Activated CD8-positive, alpha-beta T cell treated with anti-CD3 and anti-CD28 coated beads for 36 hours (primary cell): ENCODE measurements at regions not wholly inside any gene's neighbourhood (a gene's known extent, or its start where the extent isn't known, plus 50 kb on each side); places are given as distances from the start of the nearest gene placed in this dataset.

ENCODE experiments used
- ATAC-seq: fragments of 200-7000 bp; cut with Tn5 transposase; one replicate; pipeline ENCODE4 v1.10.0; 2021; ENCODE audit warnings: mild to moderate bottlenecking, moderate library complexity
- CTCF ChIA-PET: fragments of 350-600 bp; sonication (Branson Sonifier 250); formaldehyde crosslinking; loops from one replicate; lab custom pipeline; 2021; ENCODE audit warnings: antibody characterized with exemption; lab: Charles Lee
- POLR2A ChIA-PET: fragments of 350-600 bp; sonication (Branson Sonifier 250); formaldehyde crosslinking; loops from one replicate; lab custom pipeline; 2021; ENCODE audit warnings: antibody characterized with exemption; lab: Charles Lee
- DNase-seq: peaks from one replicate; pipeline ENCODE4 v3.0.0-alpha.2; 2020
- H3K27ac Mint-ChIP-seq: one replicate; pipeline ENCODE4 v1.8.0; 2021; ENCODE audit warnings: mild to moderate bottlenecking, mixed read lengths
- H3K27me3 Mint-ChIP-seq: one replicate; pipeline ENCODE4 v1.8.0; 2021; ENCODE audit warnings: mixed read lengths
- H3K36me3 Mint-ChIP-seq: one replicate; pipeline ENCODE4 v1.8.0; 2021; ENCODE audit warnings: low read depth, mixed read lengths
- H3K4me1 Mint-ChIP-seq: one replicate; pipeline ENCODE4 v1.8.0; 2021; ENCODE audit warnings: low read depth, mixed read lengths
- H3K4me3 Mint-ChIP-seq: one replicate; pipeline ENCODE4 v1.8.0; 2021; ENCODE audit warnings: mild to moderate bottlenecking, moderate library complexity, mixed read lengths
- H3K9me3 Mint-ChIP-seq: one replicate; pipeline ENCODE4 v1.8.0; 2021; ENCODE audit warnings: mixed read lengths
- CTCF ChIP-seq: fragments of 200-600 bp; IDR thresholded peaks from one replicate; pipeline ENCODE4 v1.8.0; 2022; ENCODE audit warnings: antibody characterized with exemption, mild to moderate bottlenecking
- intact Hi-C: fragments of 100-400 bp; cut with micrococcal nuclease; formaldehyde crosslinking; loops from one replicate; pipeline ENCODE4 v1.10.0; 2022

- DNase-seq (no peak), ATAC-seq (no peak)
- TF ChIP-seq CTCF, result no peak
- H3K36me3 Mint-ChIP-seq, result no peaks in the 10 kb centered on the region
- ChIA-PET POLR2A (no interaction called here), CTCF (interaction anchor here (0.9 kb wide), 1 partner anchor 472 kb away, joined by 3 read pairs; no protein-coding TSS in a partner anchor)
- peaks cover 4% of the 10 kb centered on the region for H3K4me1 Mint-ChIP-seq
- H3K27me3 Mint-ChIP-seq, result peaks cover 3% of the 10 kb centered on the region
- H3K27ac Mint-ChIP-seq, result no peak overlapping the region
- no peaks in the 10 kb centered on the region for H3K9me3 Mint-ChIP-seq
- intact Hi-C loops, result no loop called here
- H3K4me3 Mint-ChIP-seq, result no peak overlapping the region
Observed at GRCh38 chr13:78712831-78713230, 53.9 kb upstream of the OBI1 start.

GRCh38 chr13:78709028-78709427, 50.1 kb upstream of the OBI1 start:
- POLR2A ChIA-PET, result no interaction called here
- intact Hi-C loops, result no loop called here
- CTCF ChIA-PET, result no interaction called here
- H3K4me1 Mint-ChIP-seq, result no peaks in the 10 kb centered on the region
- no peak for DNase-seq
- no peak for TF ChIP-seq CTCF
- H3K27me3 Mint-ChIP-seq, result peaks cover 3% of the 10 kb centered on the region
- no peaks in the 10 kb centered on the region for H3K36me3 Mint-ChIP-seq
- no peak overlapping the region for H3K4me3 Mint-ChIP-seq
- H3K27ac Mint-ChIP-seq, result no peak overlapping the region
- H3K9me3 Mint-ChIP-seq, result peaks cover 3% of the 10 kb centered on the region
- ATAC-seq, result no peak
